ENCODE measurements at regions not wholly inside any gene's neighbourhood (a gene's known extent, or its start where the extent isn't known, plus 50 kb on each side); places are given as distances from the start of the nearest gene placed in this dataset.

DNA sequence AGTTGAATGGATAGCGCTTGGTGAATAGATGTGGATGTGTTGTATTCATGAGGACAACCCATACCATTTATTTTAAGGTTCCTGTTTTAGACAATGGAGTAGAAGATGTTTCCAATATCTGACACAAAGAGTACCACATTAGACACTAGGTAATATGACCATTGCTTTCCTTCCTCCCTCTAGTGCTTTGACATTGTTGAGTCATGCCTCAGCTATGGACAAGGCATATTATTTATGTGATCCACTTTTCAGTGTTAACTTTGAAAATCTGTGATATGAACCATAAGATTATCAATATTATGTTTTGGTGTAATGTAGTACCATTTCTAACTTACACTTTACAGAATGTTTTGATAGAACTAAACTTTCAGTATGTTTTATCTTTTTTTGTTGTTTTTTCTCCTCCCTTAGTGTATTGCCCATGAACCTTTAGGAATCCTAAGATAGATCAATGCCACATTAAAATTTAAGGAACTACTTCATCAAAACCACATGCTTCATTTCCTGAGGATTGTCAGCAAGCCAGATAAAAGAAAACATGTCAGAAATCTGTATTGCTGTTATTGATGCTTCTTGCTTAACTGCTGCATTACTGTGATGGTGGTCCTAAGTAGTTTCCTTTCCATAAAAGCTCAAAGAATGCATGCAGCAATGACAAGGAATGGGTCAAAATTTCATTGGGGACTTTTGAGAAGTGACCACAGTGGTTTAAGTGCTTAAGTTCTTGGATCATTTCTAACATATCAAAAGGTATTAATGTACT, 105.0 kb downstream of the PCDH7 start:
- Histone ChIP-seq H3K27me3 (no peaks in the 10 kb centered on the region), H3K27ac (no peak overlapping the region), H3K4me1 (no peaks in the 10 kb centered on the region), H3K9me3 (no peaks in the 10 kb centered on the region), H3K36me3 (no peaks in the 10 kb centered on the region), H3K4me3 (no peak overlapping the region)
- TF ChIP-seq POLR2AphosphoS5 (IDR thresholded peaks at IDR 0.05) (no peak), POLR2A (IDR thresholded peaks at IDR 0.05) (no peak)
- TF ChIP-seq, protein P1, sequence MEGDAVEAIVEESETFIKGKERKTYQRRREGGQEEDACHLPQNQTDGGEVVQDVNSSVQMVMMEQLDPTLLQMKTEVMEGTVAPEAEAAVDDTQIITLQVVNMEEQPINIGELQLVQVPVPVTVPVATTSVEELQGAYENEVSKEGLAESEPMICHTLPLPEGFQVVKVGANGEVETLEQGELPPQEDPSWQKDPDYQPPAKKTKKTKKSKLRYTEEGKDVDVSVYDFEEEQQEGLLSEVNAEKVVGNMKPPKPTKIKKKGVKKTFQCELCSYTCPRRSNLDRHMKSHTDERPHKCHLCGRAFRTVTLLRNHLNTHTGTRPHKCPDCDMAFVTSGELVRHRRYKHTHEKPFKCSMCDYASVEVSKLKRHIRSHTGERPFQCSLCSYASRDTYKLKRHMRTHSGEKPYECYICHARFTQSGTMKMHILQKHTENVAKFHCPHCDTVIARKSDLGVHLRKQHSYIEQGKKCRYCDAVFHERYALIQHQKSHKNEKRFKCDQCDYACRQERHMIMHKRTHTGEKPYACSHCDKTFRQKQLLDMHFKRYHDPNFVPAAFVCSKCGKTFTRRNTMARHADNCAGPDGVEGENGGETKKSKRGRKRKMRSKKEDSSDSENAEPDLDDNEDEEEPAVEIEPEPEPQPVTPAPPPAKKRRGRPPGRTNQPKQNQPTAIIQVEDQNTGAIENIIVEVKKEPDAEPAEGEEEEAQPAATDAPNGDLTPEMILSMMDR (IDR thresholded peaks at IDR 0.05) = no peak
- no peak for DNase-seq (ENCODE audit: low spot score in 2 of 2)
- intact Hi-C loops (cut with DNase I; ENCODE audit: low total_unique reads) = no loop called here

DNA sequence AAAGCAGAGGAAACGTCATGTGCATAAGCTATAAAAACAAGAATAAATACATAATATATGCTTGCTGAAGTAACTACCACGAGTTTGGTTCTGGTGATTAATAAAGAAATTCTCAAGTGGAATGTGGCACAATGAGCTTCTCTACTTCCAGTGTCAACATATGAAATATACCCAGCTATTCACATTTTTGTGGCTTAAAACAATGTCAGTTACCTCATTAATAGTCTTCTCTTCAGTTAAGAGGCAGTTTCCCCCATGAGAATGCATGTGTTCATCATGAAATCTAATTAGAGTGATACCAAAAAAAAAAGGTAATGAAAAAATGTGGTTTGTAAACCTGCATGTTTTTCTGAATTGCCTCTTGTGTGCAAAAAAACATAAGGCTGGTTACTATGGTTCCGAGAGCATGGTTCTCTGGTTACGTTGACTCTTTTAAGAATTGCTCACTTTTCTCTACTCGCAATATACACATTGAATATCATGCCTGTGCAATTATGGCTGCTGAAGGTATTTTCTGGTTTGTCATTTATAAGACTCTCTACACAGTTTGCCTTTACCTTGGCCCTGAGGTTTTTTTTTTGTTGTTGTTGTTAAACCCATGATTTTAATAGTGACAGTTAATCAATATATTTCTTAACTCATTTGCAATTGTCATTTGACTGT, 108.2 kb downstream of the PCDH7 start:
- Histone ChIP-seq H3K27ac (no peak overlapping the region), H3K9me3 (no peaks in the 10 kb centered on the region), H3K4me1 (no peaks in the 10 kb centered on the region), H3K4me3 (no peak overlapping the region), H3K36me3 (no peaks in the 10 kb centered on the region), H3K27me3 (no peaks in the 10 kb centered on the region)
- TF ChIP-seq, protein P1 (IDR thresholded peaks at IDR 0.05) = no peak
- TF ChIP-seq POLR2AphosphoS5 (IDR thresholded peaks at IDR 0.05) (no peak), POLR2A (IDR thresholded peaks at IDR 0.05) (no peak)
- no peak for DNase-seq (ENCODE audit: low spot score in 2 of 2)
- intact Hi-C loops (cut with DNase I; ENCODE audit: low total_unique reads) = no loop called here

DNA sequence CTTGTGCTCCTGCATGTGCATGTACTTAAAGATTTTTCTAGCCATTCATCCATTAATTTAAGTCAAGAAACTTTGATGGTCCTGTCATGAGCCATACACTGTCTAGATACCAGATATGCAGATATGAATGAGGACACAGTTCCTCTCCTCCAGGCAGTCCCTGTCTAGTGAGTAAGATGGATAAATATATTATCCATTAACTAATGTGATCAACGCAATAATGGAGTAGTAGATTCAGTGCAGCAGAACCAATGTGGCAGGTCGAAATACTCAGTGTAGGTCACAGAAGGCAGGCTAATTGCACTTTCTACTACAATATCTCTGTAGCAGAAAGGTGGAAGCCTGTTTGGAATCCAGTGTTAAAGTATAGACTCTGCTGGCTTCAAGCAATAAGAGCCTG, 112.5 kb downstream of the PCDH7 start:
- DNase-seq (ENCODE audit: low spot score in 2 of 2) = no peak
- TF ChIP-seq, protein P1 (IDR thresholded peaks at IDR 0.05) = no peak
- TF ChIP-seq POLR2A (IDR thresholded peaks at IDR 0.05) (no peak), POLR2AphosphoS5 (IDR thresholded peaks at IDR 0.05) (no peak)

GRCh38 chr4:30833206-30833605, 113.0 kb downstream of the PCDH7 start:
- H3K27ac ChIP-seq = no peak overlapping the region
- no peaks in the 10 kb centered on the region for H3K27me3 ChIP-seq
- no peak for DNase-seq (ENCODE audit: low spot score in 2 of 2)
- TF ChIP-seq, protein P1 (IDR thresholded peaks at IDR 0.05) = no peak
- TF ChIP-seq POLR2A (IDR thresholded peaks at IDR 0.05) (no peak), POLR2AphosphoS5 (IDR thresholded peaks at IDR 0.05) (no peak)
- H3K9me3 ChIP-seq = no peaks in the 10 kb centered on the region
- intact Hi-C loops (cut with DNase I; ENCODE audit: low total_unique reads) = no loop called here
- H3K4me3 ChIP-seq = no peak overlapping the region
- H3K4me1 ChIP-seq = no peaks in the 10 kb centered on the region
- no peaks in the 10 kb centered on the region for H3K36me3 ChIP-seq

More for the DNA sequence above, 112.5 kb downstream of the PCDH7 start:
- Histone ChIP-seq H3K4me1 (no peaks in the 10 kb centered on the region), H3K4me3 (no peak overlapping the region), H3K27me3 (no peaks in the 10 kb centered on the region), H3K27ac (no peak overlapping the region), H3K36me3 (no peaks in the 10 kb centered on the region), H3K9me3 (no peaks in the 10 kb centered on the region)
- intact Hi-C loops (cut with DNase I; ENCODE audit: low total_unique reads) = no loop called here

GRCh38 chr4:30835044-30835443, 114.9 kb downstream of the PCDH7 start:
- no peak overlapping the region for H3K4me3 ChIP-seq
- TF ChIP-seq, protein P1 (IDR thresholded peaks at IDR 0.05) = no peak
- no peak for TF ChIP-seq POLR2A (IDR thresholded peaks at IDR 0.05)
- no peak for TF ChIP-seq POLR2AphosphoS5 (IDR thresholded peaks at IDR 0.05)
- H3K36me3 ChIP-seq = no peaks in the 10 kb centered on the region
- H3K9me3 ChIP-seq = no peaks in the 10 kb centered on the region
- no peak overlapping the region for H3K27ac ChIP-seq
- no peaks in the 10 kb centered on the region for H3K4me1 ChIP-seq
- intact Hi-C loops (cut with DNase I; ENCODE audit: low total_unique reads) = no loop called here
- no peak for DNase-seq (ENCODE audit: low spot score in 2 of 2)
- H3K27me3 ChIP-seq = no peaks in the 10 kb centered on the region
